Sigmoid colon (tissue), 4 donors: ENCODE measurements at regions not wholly inside any gene's neighbourhood (a gene's known extent, or its start where the extent isn't known, plus 50 kb on each side); places are given as distances from the start of the nearest gene placed in this dataset.

Experiments
- CTCF ChIP-seq, 4 experiments: fragments of 450-650 bp in 3 of 4; fragments of 200-600 bp in 1 of 4; IDR thresholded peaks; one replicate each; pipeline ENCODE4 v1.5.1; 2016 to 2019; ENCODE audit warnings: antibody characterized with exemption in 4 of 4, mild to moderate bottlenecking in 3 of 4, moderate library complexity in 2 of 4
- EP300 ChIP-seq, 4 donors: sonication (generic); formaldehyde crosslinking; IDR thresholded peaks; one replicate each; pipeline ENCODE4 v1.6.1; 2017; ENCODE audit warnings: antibody characterized with exemption in 4 of 4
- POLR2A ChIP-seq, 2 donors: fragments of 450-650 bp; IDR thresholded peaks; one replicate each; pipeline ENCODE4 v1.6.1; 2016; ENCODE audit warnings: antibody characterized with exemption in 2 of 2, mild to moderate bottlenecking in 2 of 2, moderate library complexity in 2 of 2
- POLR2AphosphoS5 ChIP-seq, 4 donors: sonication (generic); formaldehyde crosslinking; IDR thresholded peaks; one replicate each; pipeline ENCODE4 v1.6.1; 2017; ENCODE audit warnings: antibody characterized with exemption in 4 of 4

- TF ChIP-seq POLR2A (IDR thresholded peaks at IDR 0.05) (no peak), CTCF (IDR thresholded peaks at IDR 0.05) (no peak), EP300 (IDR thresholded peaks at IDR 0.05) (no peak), POLR2AphosphoS5 (IDR thresholded peaks at IDR 0.05) (no peak)
Observed at GRCh38 chr2:10186868-10187535, 64.5 kb downstream of the RRM2 start.
